ENCODE measurements at regions not wholly inside any gene's neighbourhood (a gene's known extent, or its start where the extent isn't known, plus 50 kb on each side); places are given as distances from the start of the nearest gene placed in this dataset.

GRCh38 chr21:29470397-29470796 lies 171.7 kb downstream of the BACH1 start:
- TF ChIP-seq CTCF (IDR thresholded peaks at IDR 0.05) = no peak
- TF ChIP-seq SIN3A (IDR thresholded peaks at IDR 0.05; ENCODE audit: borderline replicate concordance, insufficient read depth, low read depth, low read length) = no peak
- TF ChIP-seq REST (IDR thresholded peaks at IDR 0.05; ENCODE audit: insufficient read depth in 1 of 2, low read depth in 2 of 2, low read length in 1 of 2) = no peak
- TF ChIP-seq POLR2AphosphoS5 (IDR thresholded peaks at IDR 0.05; ENCODE audit: low read depth, low read length) = no peak
- TF ChIP-seq TCF7L2 (IDR thresholded peaks at IDR 0.05; ENCODE audit: low read depth, low read length) = no peak

Measured in Panc1 (cell line).